ENCODE measurements at regions not wholly inside any gene's neighbourhood (a gene's known extent, or its start where the extent isn't known, plus 50 kb on each side); places are given as distances from the start of the nearest gene placed in this dataset.
"Not testable (repeated sequence)": the region's sequence is repeated elsewhere in the genome, so short reads cannot be mapped to it uniquely, and the experiment has no call there.

DNA sequence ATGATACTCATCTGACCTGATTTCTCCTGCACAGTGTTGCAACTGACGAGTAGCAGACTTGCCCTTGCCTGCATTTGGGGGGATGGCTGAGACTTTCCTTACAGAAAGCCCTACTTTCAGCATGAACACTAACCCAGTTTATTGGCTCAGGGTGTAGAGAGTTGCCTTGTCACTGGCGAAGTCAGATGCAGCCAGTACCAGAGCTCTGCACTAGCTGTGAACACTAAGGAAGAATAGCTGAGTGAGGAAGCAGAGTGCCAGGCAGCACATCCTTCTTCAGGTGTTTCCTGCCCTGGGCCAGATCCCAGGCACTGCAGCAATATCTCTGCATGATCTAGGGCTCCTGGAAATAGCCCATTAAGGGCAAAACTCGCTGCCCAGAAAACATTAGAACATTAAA lies 154.0 kb upstream of the SYNPR start:
- no peak overlapping the region for H3K4me3 ChIP-seq (ENCODE audit: low read depth, low read length)
- DNase-seq (ENCODE audit: low read depth), result no peak
- TF ChIP-seq, protein P1, sequence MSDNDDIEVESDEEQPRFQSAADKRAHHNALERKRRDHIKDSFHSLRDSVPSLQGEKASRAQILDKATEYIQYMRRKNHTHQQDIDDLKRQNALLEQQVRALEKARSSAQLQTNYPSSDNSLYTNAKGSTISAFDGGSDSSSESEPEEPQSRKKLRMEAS (IDR thresholded peaks at IDR 0.05; ENCODE audit: low read depth, low read length), result no peak
- TF ChIP-seq POLR2A (IDR thresholded peaks at IDR 0.05; ENCODE audit: extremely low read depth, insufficient read length), result no peak

DNA sequence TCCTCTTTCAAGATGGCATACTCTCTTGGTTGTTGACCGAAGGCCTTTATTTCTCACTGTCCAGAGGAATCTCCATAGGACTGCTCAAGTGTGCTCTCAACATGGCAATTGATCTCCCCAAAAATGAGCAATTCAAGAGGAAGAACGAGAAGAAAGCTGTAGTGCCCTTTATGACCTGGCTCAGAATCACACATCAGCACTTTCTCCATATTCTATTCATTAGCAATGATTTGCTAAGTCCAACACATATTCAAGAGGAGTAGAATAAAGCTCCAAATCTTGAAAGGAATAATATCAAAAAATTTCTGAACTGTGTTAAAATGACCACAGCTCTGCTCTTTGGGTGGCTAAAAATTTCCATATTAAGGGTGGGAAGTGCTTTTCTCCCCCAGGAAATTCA lies 151.6 kb upstream of the SYNPR start:
- DNase-seq (ENCODE audit: low read depth), result no peak
- TF ChIP-seq, protein P2, sequence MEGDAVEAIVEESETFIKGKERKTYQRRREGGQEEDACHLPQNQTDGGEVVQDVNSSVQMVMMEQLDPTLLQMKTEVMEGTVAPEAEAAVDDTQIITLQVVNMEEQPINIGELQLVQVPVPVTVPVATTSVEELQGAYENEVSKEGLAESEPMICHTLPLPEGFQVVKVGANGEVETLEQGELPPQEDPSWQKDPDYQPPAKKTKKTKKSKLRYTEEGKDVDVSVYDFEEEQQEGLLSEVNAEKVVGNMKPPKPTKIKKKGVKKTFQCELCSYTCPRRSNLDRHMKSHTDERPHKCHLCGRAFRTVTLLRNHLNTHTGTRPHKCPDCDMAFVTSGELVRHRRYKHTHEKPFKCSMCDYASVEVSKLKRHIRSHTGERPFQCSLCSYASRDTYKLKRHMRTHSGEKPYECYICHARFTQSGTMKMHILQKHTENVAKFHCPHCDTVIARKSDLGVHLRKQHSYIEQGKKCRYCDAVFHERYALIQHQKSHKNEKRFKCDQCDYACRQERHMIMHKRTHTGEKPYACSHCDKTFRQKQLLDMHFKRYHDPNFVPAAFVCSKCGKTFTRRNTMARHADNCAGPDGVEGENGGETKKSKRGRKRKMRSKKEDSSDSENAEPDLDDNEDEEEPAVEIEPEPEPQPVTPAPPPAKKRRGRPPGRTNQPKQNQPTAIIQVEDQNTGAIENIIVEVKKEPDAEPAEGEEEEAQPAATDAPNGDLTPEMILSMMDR (IDR thresholded peaks at IDR 0.05; ENCODE audit: low read depth, low read length), result no peak
- TF ChIP-seq, protein P1 (IDR thresholded peaks at IDR 0.05; ENCODE audit: low read depth, low read length), result no peak
- TF ChIP-seq MYC (IDR thresholded peaks at IDR 0.05; ENCODE audit: low read depth, low read length), result no peak
- TF ChIP-seq POLR2A (IDR thresholded peaks at IDR 0.05; ENCODE audit: extremely low read depth, insufficient read length), result no peak
- no peak overlapping the region for H3K4me3 ChIP-seq (ENCODE audit: low read depth, low read length)

DNA sequence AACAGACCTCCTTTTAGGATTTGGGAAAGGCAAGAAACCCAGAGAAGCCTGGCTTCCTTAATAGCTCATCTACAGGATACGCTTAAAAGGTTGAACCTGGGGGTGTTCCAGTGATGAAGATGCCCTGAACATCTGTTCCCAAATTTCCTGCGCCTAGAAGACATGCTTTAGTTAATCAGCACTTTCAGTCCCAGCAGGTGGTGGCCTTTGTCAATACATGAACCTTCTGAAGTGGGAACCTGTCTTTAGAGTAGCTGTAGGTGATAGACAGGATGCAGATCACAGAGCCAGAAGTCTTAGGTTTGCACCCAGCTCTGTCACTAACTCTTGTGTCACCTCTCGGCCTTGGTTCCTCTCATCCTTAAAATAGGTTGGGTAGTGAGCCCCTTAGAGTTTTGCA lies 149.7 kb upstream of the SYNPR start:
- TF ChIP-seq, protein P2 (IDR thresholded peaks at IDR 0.05; ENCODE audit: low read depth, low read length), result no peak
- TF ChIP-seq, protein P1 (IDR thresholded peaks at IDR 0.05; ENCODE audit: low read depth, low read length), result no peak
- no peak for TF ChIP-seq MYC (IDR thresholded peaks at IDR 0.05; ENCODE audit: low read depth, low read length)
- TF ChIP-seq POLR2A (IDR thresholded peaks at IDR 0.05; ENCODE audit: extremely low read depth, insufficient read length), result no peak
- H3K4me3 ChIP-seq (ENCODE audit: low read depth, low read length), result no peak overlapping the region
- DNase-seq (ENCODE audit: low read depth), result no peak

- TF ChIP-seq, protein P1 (IDR thresholded peaks at IDR 0.05; ENCODE audit: low read depth, low read length), result no peak
- TF ChIP-seq, protein P2 (IDR thresholded peaks at IDR 0.05; ENCODE audit: low read depth, low read length), result no peak
- no peak for TF ChIP-seq POLR2A (IDR thresholded peaks at IDR 0.05; ENCODE audit: extremely low read depth, insufficient read length)
- TF ChIP-seq MYC (IDR thresholded peaks at IDR 0.05; ENCODE audit: low read depth, low read length), result no peak
- no peak for DNase-seq (ENCODE audit: low read depth)
- H3K4me3 ChIP-seq (ENCODE audit: low read depth, low read length), result no peak overlapping the region
Measured at GRCh38 chr3:63130625-63131024, 147.5 kb upstream of the SYNPR start.

DNA sequence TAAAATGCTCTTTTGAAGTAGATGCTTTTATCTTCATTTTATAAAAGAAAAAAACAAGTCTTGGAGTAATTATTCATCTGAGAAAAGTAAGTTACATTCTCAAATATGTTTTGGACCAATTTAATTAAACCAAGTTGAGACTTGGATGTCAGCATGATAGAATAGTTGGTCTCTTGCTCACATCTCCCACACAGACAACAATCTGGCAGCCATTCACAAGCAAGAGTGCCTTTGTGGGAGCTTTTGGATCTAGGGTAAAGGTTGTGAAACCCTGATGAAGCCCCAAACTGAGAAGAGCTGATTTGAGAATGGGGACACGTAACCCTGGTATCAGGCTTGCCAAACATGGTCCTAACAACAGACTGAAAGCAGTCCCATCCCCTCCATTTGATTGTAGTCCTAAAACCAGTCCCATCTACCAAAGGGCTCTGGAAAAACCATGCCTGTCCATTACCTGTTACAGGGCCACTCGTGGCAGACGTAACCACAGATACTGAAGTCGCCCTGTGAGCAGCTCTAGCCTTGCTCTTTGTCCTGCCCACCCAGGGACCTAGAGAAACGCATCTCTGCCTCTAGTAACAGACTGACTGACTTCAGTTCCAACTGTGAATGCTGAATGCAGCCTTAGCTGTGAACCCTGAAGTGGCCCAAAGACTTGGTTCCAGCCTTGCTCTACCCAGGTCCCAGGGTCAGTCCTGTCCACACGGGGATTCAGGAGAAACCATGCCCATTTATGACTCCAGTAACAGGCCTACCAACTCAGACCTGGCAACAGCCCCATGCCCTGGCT lies 145.5 kb upstream of the SYNPR start:
- TF ChIP-seq POLR2A (IDR thresholded peaks at IDR 0.05; ENCODE audit: extremely low read depth, insufficient read length) (no peak), MYC (IDR thresholded peaks at IDR 0.05; ENCODE audit: low read depth, low read length) (no peak)
- TF ChIP-seq, protein P2 (IDR thresholded peaks at IDR 0.05; ENCODE audit: low read depth, low read length), result no peak
- TF ChIP-seq, protein P1 (IDR thresholded peaks at IDR 0.05; ENCODE audit: low read depth, low read length), result no peak
- H3K4me3 ChIP-seq (ENCODE audit: low read depth, low read length), result no peak overlapping the region
- no peak for DNase-seq (ENCODE audit: low read depth)

DNA sequence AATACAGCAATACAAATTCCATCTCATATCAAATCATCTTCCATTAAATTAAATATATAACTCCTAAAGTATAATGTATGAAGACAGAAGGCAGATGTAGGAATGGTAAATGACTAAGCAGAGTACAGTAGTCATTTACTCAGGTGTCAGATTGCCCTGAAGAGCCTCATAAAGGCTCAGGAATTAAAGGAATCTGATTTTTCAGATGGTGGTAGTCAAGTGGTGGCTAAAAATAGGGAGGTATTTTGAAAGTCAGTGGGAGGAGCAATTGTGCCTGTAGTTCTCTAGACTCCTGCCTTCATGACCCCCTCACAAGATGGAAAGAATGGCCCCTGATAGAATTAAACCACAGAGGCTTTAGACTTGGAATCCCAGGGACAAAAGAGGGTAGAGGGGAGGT lies 142.7 kb upstream of the SYNPR start:
- no peak for DNase-seq (ENCODE audit: low read depth)
- no peak overlapping the region for H3K4me3 ChIP-seq (ENCODE audit: low read depth, low read length)
- TF ChIP-seq, protein P2 (IDR thresholded peaks at IDR 0.05; ENCODE audit: low read depth, low read length), result no peak
- TF ChIP-seq POLR2A (IDR thresholded peaks at IDR 0.05; ENCODE audit: extremely low read depth, insufficient read length) (no peak), MYC (IDR thresholded peaks at IDR 0.05; ENCODE audit: low read depth, low read length) (no peak)
- TF ChIP-seq, protein P1 (IDR thresholded peaks at IDR 0.05; ENCODE audit: low read depth, low read length), result no peak

- not testable (repeated sequence) for DNase-seq (ENCODE audit: low read depth); H3K4me3 ChIP-seq (ENCODE audit: low read depth, low read length)
Measured at GRCh38 chr3:63136249-63136648, 141.9 kb upstream of the SYNPR start.

Data from NB4 (cell line).